A549 (cell line): ENCODE measurements at regions not wholly inside any gene's neighbourhood (a gene's known extent, or its start where the extent isn't known, plus 50 kb on each side); places are given as distances from the start of the nearest gene placed in this dataset.

Experiments
- ATAC-seq, 2 experiments: fragments of 200-7000 bp in 1 of 2; fragments of >200 bp in 1 of 2; cut with Nextera tagmentation in 1 of 2; cut with Tn5 transposase in 1 of 2; 3 replicates each; pipeline versions ENCODE4 v1.8.0 to v1.9.1; 2018 to 2020; ENCODE audit warnings: mild to moderate bottlenecking in 1 of 2, moderate library complexity in 1 of 2
- CTCF ChIA-PET: fragments of 300-600 bp; sonication (Branson Sonifier 250); formaldehyde crosslinking; extraction: SDS; loops from one replicate; lab custom pipeline; 2021; ENCODE audit warnings: antibody characterized with exemption, inconsistent platforms; lab: Yijun Ruan, JAX
- POLR2A ChIA-PET: fragments of 350-600 bp; formaldehyde crosslinking; extraction: SDS; loops from one replicate; lab custom pipeline; 2021; ENCODE audit warnings: antibody characterized with exemption, inconsistent platforms; lab: Yijun Ruan, JAX
- DNase-seq, 2 experiments: peaks; one replicate each; pipeline versions ENCODE4 v3.0.0 to v3.0.0-alpha.2; 2011 to 2016; ENCODE audit warnings: low read depth in 1 of 2, low spot score in 1 of 2
- FAIRE-seq: peaks from 2 replicates; lab custom pipeline; 2011; peaks lifted over from hg19 to GRCh38; lab: Jason Lieb, UNC
- H3K27ac ChIP-seq, 2 experiments: fragments of >200 bp; sonication (Bioruptor Twin); formaldehyde crosslinking; 3 replicates each; pipeline ENCODE4 v1.5.1; 2016 to 2017
- H3K4me1 ChIP-seq: fragments of >200 bp; sonication (Bioruptor Twin); formaldehyde crosslinking; 3 replicates; pipeline ENCODE4 v1.6.1; 2016
- H3K4me2 ChIP-seq: fragments of >200 bp; sonication (Bioruptor Twin); formaldehyde crosslinking; 3 replicates; pipeline ENCODE4 v1.6.1; 2016
- H3K4me3 ChIP-seq: fragments of >200 bp; sonication (Bioruptor Twin); formaldehyde crosslinking; 3 replicates; pipeline ENCODE4 v1.5.1; 2016
- H3K9me3 ChIP-seq: fragments of >200 bp; sonication (Bioruptor Twin); formaldehyde crosslinking; 3 replicates; pipeline ENCODE4 v1.6.1; 2016
- CEBPB ChIP-seq, 2 experiments: fragments of >200 bp in 1 of 2; sonication (Bioruptor Twin) in 1 of 2; formaldehyde crosslinking in 1 of 2; IDR thresholded peaks; 2 replicates each; pipeline ENCODE4 v1.6.1; 2012 to 2016
- CHD4 ChIP-seq: fragments of 200-600 bp; sonication (generic); IDR thresholded peaks from 2 replicates; pipeline ENCODE4 v1.6.1; 2016; ENCODE audit warnings: antibody characterized with exemption, mild to moderate bottlenecking, borderline replicate concordance
- EHMT2 ChIP-seq: fragments of 200-600 bp; sonication (generic); IDR thresholded peaks from 2 replicates; pipeline ENCODE4 v1.6.1; 2016; ENCODE audit warnings: antibody characterized with exemption, low read depth, mild to moderate bottlenecking, moderate library complexity
- EP300 ChIP-seq, 2 experiments: fragments of >200 bp; sonication (Bioruptor Twin); formaldehyde crosslinking; IDR thresholded peaks; 2 replicates in 1 of 2; 3 replicates in 1 of 2; pipeline ENCODE4 v1.6.1; 2016 to 2017
- ESRRA ChIP-seq: fragments of 150-350 bp; IDR thresholded peaks from 2 replicates; pipeline ENCODE4 v1.6.1; 2014; ENCODE audit warnings: mild to moderate bottlenecking, low read length, borderline replicate concordance
- FOSL2 ChIP-seq, 2 experiments: fragments of 450-650 bp in 1 of 2; fragments of >200 bp in 1 of 2; sonication (Bioruptor Twin) in 1 of 2; formaldehyde crosslinking; IDR thresholded peaks; 2 replicates each; pipeline versions ENCODE4 v1.5.0 to v1.6.1; 2016 to 2020; ENCODE audit warnings: mild to moderate bottlenecking in 1 of 2, moderate library complexity in 1 of 2
- GATA3 ChIP-seq: IDR thresholded peaks from 2 replicates; pipeline ENCODE4 v1.6.1; 2012; ENCODE audit warnings: borderline replicate concordance
- HOXA7 ChIP-seq: fragments of 250-450 bp; sonication (Bioruptor Pico); IDR thresholded peaks from 2 replicates; pipeline ENCODE4 v1.5.0; 2020; ENCODE audit warnings: mild to moderate bottlenecking, moderate library complexity
- HOXB5 ChIP-seq: fragments of 250-450 bp; sonication (Bioruptor Pico); IDR thresholded peaks from 2 replicates; pipeline ENCODE4 v1.5.0; 2020; ENCODE audit warnings: mild to moderate bottlenecking, moderate library complexity
- KDM5A ChIP-seq: fragments of 200-600 bp; sonication (generic); IDR thresholded peaks from 2 replicates; pipeline ENCODE4 v1.6.1; 2016; ENCODE audit warnings: antibody characterized with exemption, mild to moderate bottlenecking
- MAFK ChIP-seq: fragments of 450-650 bp; IDR thresholded peaks from 2 replicates; pipeline ENCODE4 v1.6.1; 2014; ENCODE audit not compliant: partially characterized antibody
- MYC ChIP-seq: IDR thresholded peaks from 2 replicates; pipeline ENCODE4 v1.6.1; 2012; ENCODE audit warnings: mild to moderate bottlenecking, inconsistent platforms, low read length, improper control_type of control experiment, borderline replicate concordance
- NPAS2 ChIP-seq: fragments of 250-450 bp; sonication (Bioruptor Pico); IDR thresholded peaks from 2 replicates; pipeline ENCODE4 v1.8.0; 2022; ENCODE audit warnings: mild to moderate bottlenecking, moderate library complexity, borderline replicate concordance
- RFX5 ChIP-seq: fragments of 450-650 bp; IDR thresholded peaks from 2 replicates; pipeline ENCODE4 v1.7.1; 2014; ENCODE audit warnings: antibody characterized with exemption, mild to moderate bottlenecking, moderate library complexity
- ZFP36 ChIP-seq: fragments of 450-650 bp; IDR thresholded peaks from 2 replicates; pipeline ENCODE4 v1.6.1; 2014; ENCODE audit warnings: borderline replicate concordance; ENCODE audit not compliant: partially characterized antibody
- WGBS: methylation state at CpG from one replicate; pipeline ENCODE4 v1.1.6; 2017; ENCODE audit errors: missing lambda C conversion rate; 5-methylcytosine and 5-hydroxymethylcytosine counted together
- TF ChIP-seq, protein P1 (sequence below): fragments of 250-450 bp; sonication (Bioruptor Pico); IDR thresholded peaks from 2 replicates; pipeline ENCODE4 v1.5.0; 2021; ENCODE audit warnings: mild to moderate bottlenecking, moderate library complexity, borderline replicate concordance
- TF ChIP-seq, protein P2 (sequence below): fragments of 150-350 bp; IDR thresholded peaks from 2 replicates; pipeline ENCODE4 v1.6.1; 2014; ENCODE audit warnings: low read depth, mild to moderate bottlenecking, low read length

GRCh38 chr21:17002594-17003257, 510.1 kb upstream of the CXADR start:
- CTCF ChIA-PET = no interaction called here

GRCh38 chr21:17003258-17003615, 509.6 kb upstream of the CXADR start:
- Histone ChIP-seq H3K4me1 (peaks cover 18% of the 10 kb centered on the region; the same call in 2 of the 3 replicates), H3K4me2 (peak overlapping the region; percentile 79), H3K4me3 (no peak overlapping the region), H3K9me3 (no peaks in the 10 kb centered on the region), H3K27ac (no peak overlapping the region; a peak in 1 of 6 replicates)
- TF ChIP-seq MYC = no peak
- peak; percentile 11; the same call in 1 of the 2 replicates for TF ChIP-seq GATA3
- no peak for TF ChIP-seq FOSL2 (IDR thresholded peaks at IDR 0.05)
- no peak for TF ChIP-seq FOSL2 (CRISPR knock-in tag; IDR thresholded peaks at IDR 0.05)
- TF ChIP-seq, protein P1, sequence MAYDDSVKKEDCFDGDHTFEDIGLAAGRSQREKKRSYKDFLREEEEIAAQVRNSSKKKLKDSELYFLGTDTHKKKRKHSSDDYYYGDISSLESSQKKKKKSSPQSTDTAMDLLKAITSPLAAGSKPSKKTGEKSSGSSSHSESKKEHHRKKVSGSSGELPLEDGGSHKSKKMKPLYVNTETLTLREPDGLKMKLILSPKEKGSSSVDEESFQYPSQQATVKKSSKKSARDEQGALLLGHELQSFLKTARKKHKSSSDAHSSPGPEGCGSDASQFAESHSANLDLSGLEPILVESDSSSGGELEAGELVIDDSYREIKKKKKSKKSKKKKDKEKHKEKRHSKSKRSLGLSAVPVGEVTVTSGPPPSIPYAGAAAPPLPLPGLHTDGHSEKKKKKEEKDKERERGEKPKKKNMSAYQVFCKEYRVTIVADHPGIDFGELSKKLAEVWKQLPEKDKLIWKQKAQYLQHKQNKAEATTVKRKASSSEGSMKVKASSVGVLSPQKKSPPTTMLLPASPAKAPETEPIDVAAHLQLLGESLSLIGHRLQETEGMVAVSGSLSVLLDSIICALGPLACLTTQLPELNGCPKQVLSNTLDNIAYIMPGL (CRISPR knock-in tag) = no peak
- no peak for TF ChIP-seq CEBPB (IDR thresholded peaks at IDR 0.05)
- TF ChIP-seq KDM5A = no peak
- WGBS = 0% methylated on average over 1 of the region's 1 CpG
- POLR2A ChIA-PET = no interaction called here
- CTCF ChIA-PET = no interaction called here
- DNase-seq (peak in 1 of 2 experiments; percentile 18), FAIRE-seq (no peak), ATAC-seq (peak in 1 of 2 experiments; percentile 62; a peak in 3 of 6 replicates)

More at GRCh38 chr21:17002594-17003257, 510.1 kb upstream of the CXADR start:
- ATAC-seq (no peak), FAIRE-seq (no peak), DNase-seq (no peak)
- Histone ChIP-seq H3K9me3 (no peaks in the 10 kb centered on the region), H3K4me1 (peaks cover 18% of the 10 kb centered on the region; the same call in 2 of the 3 replicates), H3K27ac (peak overlapping the region; percentile 19 to 35; a peak in 2 of 6 replicates), H3K4me2 (peak overlapping the region; percentile 79), H3K4me3 (no peak overlapping the region)
- WGBS = 33% methylated on average over 4 of the region's 4 CpGs
- POLR2A ChIA-PET = no interaction called here
- TF ChIP-seq HOXB5 = no peak
- no peak for TF ChIP-seq ZFP36
- no peak for TF ChIP-seq ESRRA
- TF ChIP-seq, protein P2, sequence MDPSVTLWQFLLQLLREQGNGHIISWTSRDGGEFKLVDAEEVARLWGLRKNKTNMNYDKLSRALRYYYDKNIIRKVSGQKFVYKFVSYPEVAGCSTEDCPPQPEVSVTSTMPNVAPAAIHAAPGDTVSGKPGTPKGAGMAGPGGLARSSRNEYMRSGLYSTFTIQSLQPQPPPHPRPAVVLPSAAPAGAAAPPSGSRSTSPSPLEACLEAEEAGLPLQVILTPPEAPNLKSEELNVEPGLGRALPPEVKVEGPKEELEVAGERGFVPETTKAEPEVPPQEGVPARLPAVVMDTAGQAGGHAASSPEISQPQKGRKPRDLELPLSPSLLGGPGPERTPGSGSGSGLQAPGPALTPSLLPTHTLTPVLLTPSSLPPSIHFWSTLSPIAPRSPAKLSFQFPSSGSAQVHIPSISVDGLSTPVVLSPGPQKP = no peak
- no peak for TF ChIP-seq CHD4
- no peak for TF ChIP-seq EP300 (IDR thresholded peaks at IDR 0.05)
- no peak for TF ChIP-seq RFX5

DNA sequence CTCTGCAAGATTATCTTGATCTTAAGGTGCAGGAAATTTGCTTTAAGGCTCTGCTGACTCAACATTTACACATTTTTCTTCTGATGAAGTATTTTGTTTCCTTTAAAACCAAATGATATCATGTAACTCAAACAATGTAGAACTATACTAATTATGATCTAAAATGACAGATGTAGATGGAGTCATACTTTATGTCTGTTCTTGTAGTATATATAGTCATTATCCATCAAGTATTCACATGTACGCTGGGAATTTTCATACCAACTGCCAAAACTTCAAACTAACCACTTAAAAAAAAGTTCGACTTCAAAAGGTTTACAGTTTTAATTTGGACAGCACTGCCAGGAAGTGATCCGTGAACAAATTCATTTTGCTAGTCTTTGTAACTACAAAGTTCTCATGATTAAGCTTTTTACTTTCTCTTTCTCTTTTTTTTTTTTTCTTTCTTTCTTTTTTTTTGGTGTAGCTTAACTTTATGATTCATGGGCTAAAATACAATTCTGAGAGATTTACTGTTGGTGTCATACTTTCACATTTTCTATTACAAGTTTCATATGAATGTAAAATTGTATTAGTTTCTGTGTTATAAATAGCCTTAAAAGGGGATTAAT, 509.0 kb upstream of the CXADR start:
- Histone ChIP-seq H3K27ac (no peak overlapping the region; a peak in 1 of 6 replicates), H3K4me3 (no peak overlapping the region), H3K4me2 (peak overlapping the region; percentile 79), H3K4me1 (peaks cover 18% of the 10 kb centered on the region; the same call in 2 of the 3 replicates), H3K9me3 (no peaks in the 10 kb centered on the region)
- no peak for TF ChIP-seq NPAS2 (CRISPR knock-in tag)
- no peak for TF ChIP-seq HOXA7 (CRISPR knock-in tag)
- TF ChIP-seq MAFK = peak; percentile 57
- no peak for TF ChIP-seq EHMT2
- CTCF ChIA-PET = interaction anchor here (0.6 kb wide), 1 partner anchor 24 kb away, joined by 5 read pairs; no protein-coding TSS in a partner anchor
- ATAC-seq = no peak
- WGBS = 6% methylated on average over 3 of the region's 3 CpGs
- POLR2A ChIA-PET = interaction anchor here (0.6 kb wide), 1 partner anchor 167 kb away, joined by 3 read pairs; no protein-coding TSS in a partner anchor
- DNase-seq = no peak
- no peak for FAIRE-seq
